Globus pallidus (tissue), 1 donor: ENCODE measurements at regions not wholly inside any gene's neighbourhood (a gene's known extent, or its start where the extent isn't known, plus 50 kb on each side); places are given as distances from the start of the nearest gene placed in this dataset.

Experiments used
- DNase-seq: peaks from one replicate; pipeline ENCODE4 v3.0.0-alpha.2; 2015; ENCODE audit warnings: low spot score

- no peak for DNase-seq
Observed at GRCh38 chr2:2828774-2829368, 497.8 kb upstream of the MYT1L start.

GRCh38 chr2:2827761-2828221 is 496.7 kb upstream of the MYT1L start:
- no peak for DNase-seq

- no peak for DNase-seq
Observed at GRCh38 chr2:2827046-2827636, 496.1 kb upstream of the MYT1L start.

- DNase-seq, result no peak
Observed at GRCh38 chr2:2826621-2827020, 495.5 kb upstream of the MYT1L start.

- DNase-seq, result no peak
Observed at GRCh38 chr2:2826209-2826551, 495.1 kb upstream of the MYT1L start.

GRCh38 chr2:2825516-2826208 is 494.6 kb upstream of the MYT1L start:
- no peak for DNase-seq

- no peak for DNase-seq
Observed at GRCh38 chr2:2825062-2825461, 494.0 kb upstream of the MYT1L start.

- no peak for DNase-seq
Observed at GRCh38 chr2:2824588-2824987, 493.5 kb upstream of the MYT1L start.

GRCh38 chr2:2823061-2823753 is 492.1 kb upstream of the MYT1L start:
- no peak for DNase-seq

GRCh38 chr2:2822143-2822542 is 491.1 kb upstream of the MYT1L start:
- no peak for DNase-seq

- DNase-seq, result no peak
Observed at GRCh38 chr2:2812648-2813047, 481.6 kb upstream of the MYT1L start.

GRCh38 chr2:2812117-2812516 is 481.0 kb upstream of the MYT1L start:
- DNase-seq, result no peak

GRCh38 chr2:2810504-2810903 is 479.4 kb upstream of the MYT1L start:
- DNase-seq, result no peak

- no peak for DNase-seq
Observed at GRCh38 chr2:2809771-2810170, 478.7 kb upstream of the MYT1L start.

GRCh38 chr2:2808551-2809058 is 477.5 kb upstream of the MYT1L start:
- DNase-seq, result no peak

GRCh38 chr2:2806711-2807110 is 475.6 kb upstream of the MYT1L start:
- DNase-seq, result no peak

GRCh38 chr2:2805263-2805662 is 474.2 kb upstream of the MYT1L start:
- DNase-seq, result no peak

- no peak for DNase-seq
Observed at GRCh38 chr2:2804528-2804927, 473.5 kb upstream of the MYT1L start.

- DNase-seq, result no peak
Observed at GRCh38 chr2:2801458-2801857, 470.4 kb upstream of the MYT1L start.

GRCh38 chr2:2800697-2801096 is 469.6 kb upstream of the MYT1L start:
- DNase-seq, result no peak

- DNase-seq, result no peak
Observed at GRCh38 chr2:2800001-2800400, 468.9 kb upstream of the MYT1L start.

GRCh38 chr2:2799151-2799697 is 468.1 kb upstream of the MYT1L start:
- DNase-seq, result no peak

- DNase-seq, result no peak
Observed at GRCh38 chr2:2798337-2798736, 467.3 kb upstream of the MYT1L start.
